Neural crest cell (in vitro differentiated cells): ENCODE measurements at regions not wholly inside any gene's neighbourhood (a gene's known extent, or its start where the extent isn't known, plus 50 kb on each side); places are given as distances from the start of the nearest gene placed in this dataset.

Source experiments
- DNase-seq: peaks from one replicate; pipeline ENCODE4 v3.0.0; 2021; ENCODE audit warnings: low read depth, mixed read lengths, low spot score
- H3K27ac Mint-ChIP-seq: one replicate; pipeline ENCODE4 v1.8.0; 2021; ENCODE audit warnings: mild to moderate bottlenecking, mixed read lengths; ENCODE audit not compliant: unreplicated experiment
- H3K27me3 Mint-ChIP-seq: 2 replicates; pipeline ENCODE4 v1.8.0; 2021; ENCODE audit warnings: low read depth, mild to moderate bottlenecking, mixed read lengths
- H3K36me3 Mint-ChIP-seq: 2 replicates; pipeline ENCODE4 v1.8.0; 2021; ENCODE audit warnings: low read depth, mild to moderate bottlenecking, mixed read lengths
- H3K4me1 Mint-ChIP-seq: 2 replicates; pipeline ENCODE4 v1.8.0; 2021; ENCODE audit warnings: mixed read lengths
- H3K4me3 Mint-ChIP-seq: one replicate; pipeline ENCODE4 v1.8.0; 2021; ENCODE audit warnings: mild to moderate bottlenecking, mixed read lengths
- H3K9me3 Mint-ChIP-seq: 2 replicates; pipeline ENCODE4 v1.8.0; 2021; ENCODE audit warnings: mixed read lengths
- TF ChIP-seq, protein P1 (sequence below): fragments of 200-600 bp; sonication (generic); conservative IDR thresholded peaks from 2 replicates; pipeline ENCODE4 v1.5.0; 2021; ENCODE audit warnings: antibody characterized with exemption, mild to moderate bottlenecking

DNA sequence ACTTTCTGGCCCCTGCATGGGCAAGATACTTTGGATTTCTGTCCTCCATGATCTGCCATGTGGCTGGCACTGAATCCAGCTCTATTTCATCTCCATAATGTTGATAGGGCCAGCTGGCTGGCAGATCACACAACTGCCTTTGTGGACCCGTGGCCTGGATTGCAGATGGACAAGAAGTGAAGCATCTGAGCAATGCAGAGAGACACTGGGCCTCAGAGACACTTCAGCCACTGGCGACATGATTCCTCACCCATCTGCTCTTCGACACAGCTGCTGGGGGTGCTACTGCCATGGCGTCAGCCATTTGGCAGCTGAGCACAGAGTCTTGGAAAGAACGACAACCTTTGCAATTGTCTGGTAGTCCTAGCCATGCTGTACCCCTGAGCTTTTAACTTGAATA, 79.5 kb upstream of the MYO16 start:
- DNase-seq: no peak
- TF ChIP-seq, protein P1, sequence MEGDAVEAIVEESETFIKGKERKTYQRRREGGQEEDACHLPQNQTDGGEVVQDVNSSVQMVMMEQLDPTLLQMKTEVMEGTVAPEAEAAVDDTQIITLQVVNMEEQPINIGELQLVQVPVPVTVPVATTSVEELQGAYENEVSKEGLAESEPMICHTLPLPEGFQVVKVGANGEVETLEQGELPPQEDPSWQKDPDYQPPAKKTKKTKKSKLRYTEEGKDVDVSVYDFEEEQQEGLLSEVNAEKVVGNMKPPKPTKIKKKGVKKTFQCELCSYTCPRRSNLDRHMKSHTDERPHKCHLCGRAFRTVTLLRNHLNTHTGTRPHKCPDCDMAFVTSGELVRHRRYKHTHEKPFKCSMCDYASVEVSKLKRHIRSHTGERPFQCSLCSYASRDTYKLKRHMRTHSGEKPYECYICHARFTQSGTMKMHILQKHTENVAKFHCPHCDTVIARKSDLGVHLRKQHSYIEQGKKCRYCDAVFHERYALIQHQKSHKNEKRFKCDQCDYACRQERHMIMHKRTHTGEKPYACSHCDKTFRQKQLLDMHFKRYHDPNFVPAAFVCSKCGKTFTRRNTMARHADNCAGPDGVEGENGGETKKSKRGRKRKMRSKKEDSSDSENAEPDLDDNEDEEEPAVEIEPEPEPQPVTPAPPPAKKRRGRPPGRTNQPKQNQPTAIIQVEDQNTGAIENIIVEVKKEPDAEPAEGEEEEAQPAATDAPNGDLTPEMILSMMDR: no peak
- Mint-ChIP-seq H3K27ac (no peak overlapping the region), H3K36me3 (peaks cover 7% of the 10 kb centered on the region), H3K9me3 (peaks cover 15% of the 10 kb centered on the region), H3K4me3 (no peak overlapping the region), H3K27me3 (peaks cover 3% of the 10 kb centered on the region), H3K4me1 (no peaks in the 10 kb centered on the region)

DNA sequence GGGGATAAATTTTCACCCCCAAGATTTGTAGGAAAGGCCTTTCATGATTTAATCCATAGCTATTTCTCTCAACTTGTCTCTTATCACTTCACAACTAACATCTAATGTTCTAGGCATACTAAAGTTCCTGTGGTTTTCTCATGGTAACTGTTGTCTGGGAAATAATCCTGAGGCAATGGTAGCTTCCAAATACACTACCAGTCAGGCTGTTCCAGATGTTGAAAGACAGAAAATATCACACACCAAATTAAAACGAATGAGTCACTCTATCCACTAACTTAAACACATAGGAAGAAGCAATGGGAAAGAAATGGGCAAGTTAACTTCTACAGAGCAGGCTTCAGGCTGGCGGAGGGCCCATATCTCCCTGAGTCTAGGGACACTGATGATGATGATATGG, 77.7 kb upstream of the MYO16 start:
- TF ChIP-seq, protein P1: no peak
- H3K4me1 Mint-ChIP-seq: no peaks in the 10 kb centered on the region
- no peak overlapping the region for H3K27ac Mint-ChIP-seq
- no peak overlapping the region for H3K4me3 Mint-ChIP-seq
- no peak for DNase-seq
- peaks cover 3% of the 10 kb centered on the region for H3K27me3 Mint-ChIP-seq
- H3K9me3 Mint-ChIP-seq: peaks cover 15% of the 10 kb centered on the region
- peaks cover 5% of the 10 kb centered on the region for H3K36me3 Mint-ChIP-seq

DNA sequence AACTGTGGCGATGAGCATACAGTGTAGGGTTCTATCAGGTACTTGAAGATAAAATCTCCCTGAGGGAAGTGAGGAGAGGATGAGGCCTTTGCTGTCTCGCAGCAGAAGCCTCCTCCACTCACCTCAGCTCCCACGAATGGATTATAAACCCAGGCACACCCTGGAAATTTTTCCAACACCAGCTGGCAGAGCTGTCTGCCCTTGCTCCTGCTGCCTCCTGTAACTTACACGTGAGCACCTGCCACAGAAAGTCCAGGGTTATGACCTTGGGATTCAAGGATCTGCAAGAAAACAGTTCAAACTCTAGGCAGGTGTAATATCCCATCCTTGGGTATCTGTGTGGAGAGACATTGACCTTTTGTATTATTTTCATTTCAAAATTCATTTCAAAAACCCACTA, 70.9 kb upstream of the MYO16 start:
- Mint-ChIP-seq H3K4me3 (no peak overlapping the region), H3K27me3 (no peaks in the 10 kb centered on the region), H3K36me3 (no peaks in the 10 kb centered on the region), H3K4me1 (peaks cover 6% of the 10 kb centered on the region), H3K27ac (no peak overlapping the region), H3K9me3 (peaks cover 6% of the 10 kb centered on the region)
- TF ChIP-seq, protein P1: no peak
- no peak for DNase-seq

DNA sequence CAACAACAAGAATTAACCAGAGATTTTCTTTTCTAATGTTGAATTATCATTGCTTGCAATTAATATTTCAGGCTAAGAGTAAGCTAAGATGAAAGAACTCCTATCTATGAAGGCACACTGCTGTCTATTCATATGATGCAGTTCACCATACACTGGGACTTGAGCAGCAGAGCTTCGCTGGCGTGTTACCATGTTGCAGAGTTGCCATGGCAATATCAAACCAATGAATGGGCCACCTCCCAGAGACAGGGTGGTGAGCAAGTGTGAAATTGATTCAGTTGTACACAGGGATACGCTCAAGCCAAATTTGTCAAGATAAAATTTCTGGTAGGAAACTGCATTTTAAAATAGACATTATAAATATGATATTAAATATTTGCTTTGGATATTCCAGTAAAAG, 69.3 kb upstream of the MYO16 start:
- no peak overlapping the region for H3K27ac Mint-ChIP-seq
- peaks cover 6% of the 10 kb centered on the region for H3K4me1 Mint-ChIP-seq
- no peaks in the 10 kb centered on the region for H3K36me3 Mint-ChIP-seq
- H3K4me3 Mint-ChIP-seq: no peak overlapping the region
- H3K9me3 Mint-ChIP-seq: peaks cover 6% of the 10 kb centered on the region
- peak; percentile 16 for DNase-seq
- TF ChIP-seq, protein P1: no peak
- H3K27me3 Mint-ChIP-seq: no peaks in the 10 kb centered on the region

DNA sequence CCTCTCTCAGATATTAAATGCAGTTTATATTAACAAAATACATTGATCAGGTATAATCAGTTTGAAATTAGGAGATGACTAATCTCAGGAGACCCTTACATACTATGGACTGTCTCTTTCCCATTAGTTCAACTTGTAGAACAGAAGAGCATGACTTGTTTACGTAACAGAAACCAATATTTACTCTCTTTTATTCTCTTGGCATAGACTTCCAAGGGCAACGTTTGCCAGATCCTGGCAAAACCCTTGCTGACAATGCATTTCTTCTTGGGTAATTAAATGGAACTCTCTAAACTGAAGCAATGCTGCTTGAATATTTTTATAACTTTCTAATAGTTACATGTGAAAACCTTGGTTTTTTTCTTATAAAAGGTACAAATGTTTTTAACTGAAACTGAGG, 68.3 kb upstream of the MYO16 start:
- DNase-seq: no peak
- no peaks in the 10 kb centered on the region for H3K36me3 Mint-ChIP-seq
- no peaks in the 10 kb centered on the region for H3K27me3 Mint-ChIP-seq
- H3K4me3 Mint-ChIP-seq: no peak overlapping the region
- H3K9me3 Mint-ChIP-seq: peaks cover 4% of the 10 kb centered on the region
- TF ChIP-seq, protein P1: no peak
- H3K4me1 Mint-ChIP-seq: peaks cover 6% of the 10 kb centered on the region
- H3K27ac Mint-ChIP-seq: no peak overlapping the region
